ENCODE measurements at regions not wholly inside any gene's neighbourhood (a gene's known extent, or its start where the extent isn't known, plus 50 kb on each side); places are given as distances from the start of the nearest gene placed in this dataset.
A peak's percentile ranks its signal among the peaks of the same experiment; 100 is the strongest.

DNA sequence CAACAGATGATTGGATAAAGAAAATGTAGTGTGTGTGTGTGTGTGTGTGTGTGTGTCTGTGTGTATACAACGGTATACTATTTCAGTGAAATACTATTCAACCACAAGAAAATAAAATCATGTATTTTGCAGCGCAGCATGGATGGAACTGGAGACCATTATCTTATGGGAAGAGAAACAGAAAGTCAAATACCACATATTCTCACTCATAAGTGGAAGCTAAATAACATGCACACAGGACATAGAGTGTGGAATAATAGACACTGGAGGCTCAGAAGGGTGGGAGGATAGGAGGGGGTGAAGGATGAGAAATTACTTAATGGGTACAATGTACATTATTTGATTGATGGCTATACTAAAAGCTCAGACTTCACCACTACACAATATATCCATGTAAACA is 609.1 kb upstream of the SLC39A10 start:
- no peak for DNase-seq (ENCODE audit: low spot score in 2 of 2)
- H3K27ac Mint-ChIP-seq = no peak overlapping the region
- H3K4me3 Mint-ChIP-seq = no peak overlapping the region
- H3K9me3 Mint-ChIP-seq = no peaks in the 10 kb centered on the region
- no peak for ATAC-seq
- H3K36me3 Mint-ChIP-seq = no peaks in the 10 kb centered on the region
- H3K4me1 Mint-ChIP-seq = no peaks in the 10 kb centered on the region

DNA sequence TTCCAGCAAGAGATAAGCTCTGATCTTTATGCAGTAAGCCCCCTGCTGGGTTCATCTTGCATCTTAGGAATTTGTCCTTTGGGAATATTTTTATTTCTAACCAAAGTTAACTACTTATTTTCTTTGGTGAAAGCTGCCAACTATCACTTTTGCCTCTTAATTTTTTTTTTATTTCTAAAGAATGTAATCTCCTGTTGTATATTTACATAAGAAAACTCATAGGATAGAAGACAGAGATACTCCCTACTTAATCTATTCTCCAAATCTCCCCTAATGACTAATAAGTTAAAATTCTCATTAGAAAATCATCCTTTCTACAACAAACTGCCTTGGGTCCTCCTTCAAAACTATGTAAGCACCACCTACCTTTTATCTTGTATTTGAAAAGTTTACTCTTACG is 612.2 kb upstream of the SLC39A10 start:
- no peak for ATAC-seq
- no peak for DNase-seq (ENCODE audit: low spot score in 2 of 2)
- H3K36me3 Mint-ChIP-seq = no peaks in the 10 kb centered on the region
- no peaks in the 10 kb centered on the region for H3K9me3 Mint-ChIP-seq
- no peak overlapping the region for H3K27ac Mint-ChIP-seq
- H3K4me3 Mint-ChIP-seq = no peak overlapping the region
- H3K4me1 Mint-ChIP-seq = no peaks in the 10 kb centered on the region

DNA sequence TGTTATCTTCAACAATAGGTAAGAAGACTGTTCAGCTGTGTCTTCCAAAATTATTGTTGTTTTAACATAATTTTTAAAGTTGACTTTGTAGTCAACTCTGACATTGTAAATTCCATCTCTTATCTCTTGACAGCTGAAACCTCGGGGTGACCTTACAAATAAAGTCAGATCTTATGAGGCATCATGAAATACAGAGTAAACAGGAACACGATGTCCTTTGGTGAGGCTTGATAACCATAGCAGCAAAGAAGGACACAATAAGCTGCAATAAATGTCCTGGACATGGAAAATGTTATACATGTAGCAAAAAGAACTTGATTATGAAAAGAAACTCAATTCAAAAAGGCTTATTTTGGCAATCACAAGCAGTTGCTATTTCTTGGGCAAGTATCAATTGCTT is 618.9 kb upstream of the SLC39A10 start:
- Mint-ChIP-seq H3K36me3 (no peaks in the 10 kb centered on the region), H3K9me3 (no peaks in the 10 kb centered on the region), H3K4me1 (no peaks in the 10 kb centered on the region), H3K4me3 (no peak overlapping the region), H3K27ac (no peak overlapping the region)
- DNase-seq (ENCODE audit: low spot score in 2 of 2) (no peak), ATAC-seq (no peak)

DNA sequence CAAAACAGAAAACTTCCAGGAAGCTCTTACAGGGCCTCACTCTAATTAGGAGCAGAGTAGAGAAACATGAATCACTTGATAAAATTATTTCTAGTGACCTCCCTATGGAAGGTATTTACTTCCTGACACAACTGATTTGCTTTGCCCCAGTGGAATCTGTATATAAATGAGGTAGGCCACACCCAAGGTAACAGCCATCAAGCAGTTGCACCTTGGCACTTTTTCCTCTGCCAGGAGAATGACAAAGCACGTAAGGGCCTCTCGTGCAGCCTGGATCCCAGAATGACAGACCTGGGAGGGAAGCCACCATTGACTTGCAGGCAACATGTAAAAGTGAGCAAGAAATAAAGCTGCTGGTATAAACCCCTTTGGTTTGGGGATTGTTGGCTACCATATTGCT is 620.0 kb upstream of the SLC39A10 start:
- no peaks in the 10 kb centered on the region for H3K36me3 Mint-ChIP-seq
- H3K27ac Mint-ChIP-seq = no peak overlapping the region
- no peaks in the 10 kb centered on the region for H3K4me1 Mint-ChIP-seq
- H3K9me3 Mint-ChIP-seq = no peaks in the 10 kb centered on the region
- ATAC-seq (no peak), DNase-seq (ENCODE audit: low spot score in 2 of 2) (no peak)
- no peak overlapping the region for H3K4me3 Mint-ChIP-seq

DNA sequence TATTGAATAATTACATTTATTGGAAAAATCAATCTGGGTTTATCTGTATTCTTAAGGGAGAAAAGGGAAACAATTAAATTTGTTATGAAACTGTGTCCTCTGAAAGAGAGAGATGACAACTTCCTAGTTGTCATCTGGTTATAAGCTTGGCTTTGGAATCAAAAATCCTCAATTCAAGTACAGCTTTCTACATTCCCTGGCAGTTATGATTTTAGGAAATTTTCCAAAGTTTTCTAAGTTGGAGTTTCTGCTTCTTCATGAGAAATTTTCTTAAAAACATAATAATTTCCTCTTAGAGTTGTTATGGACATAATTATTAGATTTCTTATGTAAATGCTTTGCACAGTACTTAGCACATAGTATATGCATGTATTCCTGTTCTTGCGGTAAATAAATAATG is 625.6 kb upstream of the SLC39A10 start:
- no peaks in the 10 kb centered on the region for H3K4me1 Mint-ChIP-seq
- no peaks in the 10 kb centered on the region for H3K36me3 Mint-ChIP-seq
- H3K27ac Mint-ChIP-seq = no peak overlapping the region
- ATAC-seq (no peak), DNase-seq (ENCODE audit: low spot score in 2 of 2) (no peak)
- H3K4me3 Mint-ChIP-seq = no peak overlapping the region
- H3K9me3 Mint-ChIP-seq = no peaks in the 10 kb centered on the region

DNA sequence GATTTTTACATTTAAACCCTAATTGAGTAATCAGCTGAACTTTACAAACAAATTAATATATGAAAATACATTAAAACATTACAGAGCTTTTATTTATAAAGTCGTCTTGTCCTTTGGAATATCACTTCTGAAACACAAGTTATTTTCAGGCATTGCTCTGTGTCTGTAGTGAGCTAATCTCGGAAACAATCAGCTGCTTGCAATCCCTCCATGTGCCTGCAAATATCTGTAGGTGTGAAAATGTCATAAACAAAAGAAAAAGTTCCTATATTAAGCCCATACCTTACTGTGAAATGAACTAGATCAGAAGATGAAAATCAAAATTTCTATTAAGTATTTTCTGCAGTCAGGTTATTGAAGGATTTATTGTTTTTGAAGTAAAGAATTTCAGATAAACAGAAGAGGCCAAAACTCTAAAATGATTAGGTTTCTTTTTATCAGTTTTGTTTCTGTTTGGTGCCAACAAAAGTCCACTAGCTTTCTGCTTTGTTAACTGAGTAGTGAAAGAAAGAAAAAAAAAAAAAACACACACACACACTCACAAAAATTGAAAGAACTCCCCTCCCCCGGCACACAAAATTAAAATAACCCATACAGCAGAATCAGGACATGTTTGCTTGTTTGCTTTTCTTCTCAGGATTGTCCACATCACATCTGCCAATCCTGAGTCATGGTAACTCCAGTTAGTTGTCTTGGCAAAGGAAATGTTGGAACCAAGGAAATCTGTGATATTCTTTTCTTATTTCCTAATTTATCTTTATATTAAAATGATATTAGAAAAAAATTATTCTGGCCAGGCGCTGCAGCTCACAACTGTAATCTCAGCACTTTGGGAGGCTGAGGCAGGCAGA is 627.0 kb upstream of the SLC39A10 start:
- Mint-ChIP-seq H3K9me3 (no peaks in the 10 kb centered on the region), H3K4me1 (no peaks in the 10 kb centered on the region), H3K27ac (no peak overlapping the region), H3K4me3 (no peak overlapping the region), H3K36me3 (no peaks in the 10 kb centered on the region)
- ATAC-seq (no peak), DNase-seq (ENCODE audit: low spot score in 2 of 2) (no peak)

DNA sequence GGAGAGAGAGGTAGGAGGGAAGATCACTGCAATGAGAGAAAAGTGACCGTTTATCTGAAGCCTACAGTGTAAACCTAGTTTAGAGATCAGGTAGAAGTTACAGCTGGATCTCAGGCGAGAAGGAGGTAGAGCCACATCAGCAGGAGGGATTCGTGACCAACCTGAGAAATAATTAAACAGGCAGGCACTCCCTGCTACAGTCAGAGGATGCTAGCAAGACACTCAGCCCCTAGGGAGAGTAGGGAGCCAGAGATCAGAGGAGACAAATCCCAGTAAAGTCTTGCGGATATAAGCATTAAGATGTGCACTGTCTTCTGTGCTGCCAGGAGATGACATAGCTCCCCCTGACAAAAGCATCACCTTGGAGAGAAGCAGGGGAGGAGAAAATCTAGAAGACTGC is 629.1 kb upstream of the SLC39A10 start:
- ATAC-seq (no peak), DNase-seq (ENCODE audit: low spot score in 2 of 2) (no peak)
- Mint-ChIP-seq H3K27ac (no peak overlapping the region), H3K9me3 (no peaks in the 10 kb centered on the region), H3K4me3 (no peak overlapping the region), H3K4me1 (no peaks in the 10 kb centered on the region), H3K36me3 (no peaks in the 10 kb centered on the region)

DNA sequence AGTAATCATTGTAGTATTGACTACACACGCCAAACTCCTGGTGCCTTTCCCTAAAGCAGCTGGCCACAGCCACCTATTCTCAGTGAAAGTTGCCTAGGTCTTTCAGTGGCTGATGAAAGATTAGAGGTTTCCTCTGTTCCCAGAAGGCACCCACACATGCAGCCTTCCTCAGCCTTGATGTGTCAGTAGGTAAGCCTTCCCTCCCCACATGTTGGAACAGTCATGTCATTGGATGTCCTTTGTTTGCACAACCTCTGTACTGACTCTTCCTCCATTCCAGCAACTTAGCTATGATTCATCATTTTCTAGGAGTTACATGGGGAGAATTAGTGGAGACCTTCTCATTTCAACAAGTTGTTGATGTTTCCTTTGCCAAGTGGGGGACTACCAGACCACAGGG is 630.8 kb upstream of the SLC39A10 start:
- no peak for DNase-seq (ENCODE audit: low spot score in 2 of 2)
- ATAC-seq = peak; percentile 31
- no peaks in the 10 kb centered on the region for H3K9me3 Mint-ChIP-seq
- H3K36me3 Mint-ChIP-seq = no peaks in the 10 kb centered on the region
- H3K27ac Mint-ChIP-seq = no peak overlapping the region
- no peak overlapping the region for H3K4me3 Mint-ChIP-seq
- H3K4me1 Mint-ChIP-seq = no peaks in the 10 kb centered on the region

DNA sequence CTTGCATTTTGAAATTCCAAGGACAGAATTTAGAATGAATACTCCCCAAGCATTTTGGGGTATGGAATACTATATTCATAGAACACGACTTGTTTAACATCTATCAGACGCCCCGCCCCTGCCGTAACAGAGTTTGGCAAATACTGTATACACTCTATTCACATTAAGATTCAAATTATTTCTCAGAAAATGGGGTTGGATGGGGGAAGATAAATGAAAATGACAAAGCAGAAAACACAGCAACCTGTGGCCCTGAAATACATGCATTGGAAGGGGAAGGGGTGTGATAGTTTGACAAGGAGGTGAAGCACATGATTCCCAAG is 634.6 kb upstream of the SLC39A10 start:
- Mint-ChIP-seq H3K36me3 (no peaks in the 10 kb centered on the region), H3K27ac (no peak overlapping the region), H3K4me1 (no peaks in the 10 kb centered on the region), H3K4me3 (no peak overlapping the region), H3K9me3 (no peaks in the 10 kb centered on the region)
- DNase-seq (ENCODE audit: low spot score in 2 of 2) (no peak), ATAC-seq (no peak)

DNA sequence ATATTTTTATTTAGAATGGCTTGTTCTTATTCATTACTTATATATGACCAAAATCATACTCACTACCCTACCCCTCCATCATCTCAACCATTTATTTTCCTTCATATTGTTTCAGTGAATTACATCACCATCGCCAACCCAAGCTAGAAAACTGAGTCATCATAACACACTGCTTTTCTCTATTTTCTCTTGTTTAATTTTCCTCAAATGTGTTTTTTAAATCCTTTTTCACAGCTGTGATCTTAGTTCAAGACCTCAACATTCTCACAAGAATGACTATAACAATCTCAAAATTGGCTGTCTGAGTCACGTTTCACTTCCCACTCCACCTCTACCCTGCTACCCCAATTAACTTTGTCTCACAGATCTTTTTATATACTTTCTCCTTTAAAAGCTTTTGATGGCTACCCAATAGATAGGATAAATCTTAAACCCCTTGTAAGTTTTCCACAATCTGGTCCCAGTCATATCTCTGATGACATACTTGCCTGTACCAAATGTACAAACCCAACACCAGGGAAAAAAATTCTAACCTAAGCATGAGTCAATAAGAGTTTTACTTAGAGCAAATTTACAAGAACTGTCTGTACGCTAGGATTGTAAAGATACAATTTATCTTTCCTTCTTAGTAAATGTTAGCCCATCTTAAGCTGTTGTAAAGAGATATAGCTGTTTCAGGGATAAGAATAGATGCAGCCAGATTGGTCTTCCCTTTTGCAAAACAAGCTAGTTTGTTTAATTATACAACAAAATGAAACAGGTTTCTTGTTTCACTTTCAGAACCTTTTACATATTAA is 635.1 kb upstream of the SLC39A10 start:
- H3K4me1 Mint-ChIP-seq = no peaks in the 10 kb centered on the region
- peak; percentile 63 for ATAC-seq
- H3K27ac Mint-ChIP-seq = no peak overlapping the region
- DNase-seq (ENCODE audit: low spot score in 2 of 2) = no peak
- no peak overlapping the region for H3K4me3 Mint-ChIP-seq
- H3K9me3 Mint-ChIP-seq = no peaks in the 10 kb centered on the region
- no peaks in the 10 kb centered on the region for H3K36me3 Mint-ChIP-seq

DNA sequence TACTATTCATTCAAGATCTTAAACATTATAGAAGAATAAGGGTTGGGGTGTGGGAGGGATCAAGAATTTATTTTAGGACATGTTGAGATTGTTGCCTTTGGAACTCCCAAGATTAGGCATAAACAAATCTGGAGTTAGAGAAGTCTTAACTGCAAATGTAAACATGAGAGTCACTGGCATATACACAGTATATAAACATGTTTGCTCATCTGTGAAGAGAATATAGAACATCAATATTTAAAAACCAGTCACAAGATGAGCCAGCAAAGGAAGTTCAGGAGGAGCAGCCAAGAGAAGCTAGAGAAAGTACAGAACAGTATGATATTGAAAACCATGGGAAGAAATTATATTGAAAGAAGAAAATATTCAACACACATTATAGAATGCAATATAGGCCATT is 638.6 kb upstream of the SLC39A10 start:
- DNase-seq (ENCODE audit: low spot score in 2 of 2) (no peak), ATAC-seq (no peak)
- no peak overlapping the region for H3K4me3 Mint-ChIP-seq
- no peaks in the 10 kb centered on the region for H3K4me1 Mint-ChIP-seq
- no peaks in the 10 kb centered on the region for H3K36me3 Mint-ChIP-seq
- H3K27ac Mint-ChIP-seq = no peak overlapping the region
- H3K9me3 Mint-ChIP-seq = no peaks in the 10 kb centered on the region

DNA sequence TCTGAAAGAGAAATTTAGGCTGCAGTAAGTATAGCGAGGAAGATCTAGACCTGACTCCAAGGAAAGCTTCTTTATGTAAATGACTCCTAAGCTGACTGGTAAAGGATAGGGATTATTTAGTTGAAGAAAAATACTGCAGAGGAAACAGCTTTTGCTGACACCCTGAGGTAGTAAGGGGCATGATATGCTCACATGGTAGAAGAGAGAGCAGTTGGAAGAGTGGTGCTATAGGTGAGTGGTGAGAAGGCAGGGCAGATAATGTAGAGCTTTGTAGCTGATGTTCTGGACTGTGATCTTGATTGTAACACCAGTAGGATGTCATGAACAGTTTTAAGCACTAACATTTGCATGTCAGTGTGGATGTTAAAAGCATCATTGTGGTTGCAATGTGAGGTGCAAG is 639.1 kb upstream of the SLC39A10 start:
- ATAC-seq (peak; percentile 42), DNase-seq (ENCODE audit: low spot score in 2 of 2) (no peak)
- H3K9me3 Mint-ChIP-seq = no peaks in the 10 kb centered on the region
- no peaks in the 10 kb centered on the region for H3K36me3 Mint-ChIP-seq
- H3K27ac Mint-ChIP-seq = no peak overlapping the region
- H3K4me3 Mint-ChIP-seq = no peak overlapping the region
- H3K4me1 Mint-ChIP-seq = no peaks in the 10 kb centered on the region

DNA sequence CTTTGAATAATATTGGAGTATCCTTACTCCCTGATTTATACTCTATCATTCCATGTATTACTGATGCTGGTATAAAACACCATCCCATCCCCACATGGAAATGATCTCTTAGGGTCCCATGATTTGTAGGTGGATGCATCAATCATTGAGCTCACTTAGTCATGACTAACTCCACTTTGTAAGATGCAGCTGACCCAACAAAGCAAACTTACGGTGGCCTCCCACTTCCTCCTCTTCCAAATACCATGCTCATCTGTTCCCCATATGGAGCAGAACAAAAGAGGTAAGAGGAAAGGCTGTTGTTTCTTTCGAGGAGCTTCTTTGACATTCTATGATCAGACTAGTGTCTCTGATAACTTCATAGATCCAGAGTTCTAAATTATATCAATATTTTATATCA is 640.2 kb upstream of the SLC39A10 start:
- H3K36me3 Mint-ChIP-seq = no peaks in the 10 kb centered on the region
- no peak for DNase-seq (ENCODE audit: low spot score in 2 of 2)
- H3K9me3 Mint-ChIP-seq = no peaks in the 10 kb centered on the region
- H3K4me3 Mint-ChIP-seq = no peak overlapping the region
- H3K27ac Mint-ChIP-seq = no peak overlapping the region
- no peaks in the 10 kb centered on the region for H3K4me1 Mint-ChIP-seq
- no peak for ATAC-seq

DNA sequence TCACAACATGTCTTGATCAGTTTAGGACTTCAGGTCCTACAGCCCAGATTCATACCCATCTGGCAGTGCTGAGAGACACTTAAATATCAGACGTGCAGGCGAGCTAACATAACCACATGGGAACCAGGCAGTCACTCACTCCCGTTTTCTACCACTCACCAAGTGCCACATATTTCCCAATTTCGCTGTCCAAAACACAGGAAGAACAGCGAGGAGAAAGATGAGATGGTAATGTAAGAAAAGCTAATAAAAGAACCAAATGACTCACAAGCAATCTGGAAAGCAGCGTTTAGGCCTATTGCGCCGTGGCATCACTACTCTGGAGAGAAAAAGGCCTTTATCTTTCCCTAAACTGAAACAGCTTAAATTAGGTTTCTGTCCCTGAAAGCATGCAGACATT is 647.8 kb upstream of the SLC39A10 start:
- ATAC-seq (no peak), DNase-seq (ENCODE audit: low spot score in 2 of 2) (no peak)
- H3K36me3 Mint-ChIP-seq = no peaks in the 10 kb centered on the region
- no peak overlapping the region for H3K4me3 Mint-ChIP-seq
- H3K9me3 Mint-ChIP-seq = no peaks in the 10 kb centered on the region
- no peaks in the 10 kb centered on the region for H3K4me1 Mint-ChIP-seq
- no peak overlapping the region for H3K27ac Mint-ChIP-seq

DNA sequence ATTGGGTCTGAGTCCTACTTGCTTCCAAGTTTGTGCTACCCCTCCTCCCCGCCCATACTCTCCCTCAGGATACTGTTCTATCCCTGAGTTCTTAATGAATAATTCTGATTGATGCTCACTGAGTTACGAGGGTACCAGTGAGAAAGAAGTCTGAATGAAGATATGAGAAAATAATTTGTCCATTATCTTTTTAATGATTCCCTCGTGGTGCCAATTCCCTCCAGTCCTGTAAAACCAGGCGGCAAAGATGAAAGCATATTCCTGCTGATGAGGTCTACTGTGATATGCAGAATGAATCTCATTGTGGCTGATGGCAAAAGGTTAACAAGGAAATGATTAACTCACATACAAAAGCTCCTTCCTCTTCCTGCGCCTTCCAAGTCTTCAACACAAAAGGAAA is 650.2 kb upstream of the SLC39A10 start:
- H3K4me3 Mint-ChIP-seq = no peak overlapping the region
- no peaks in the 10 kb centered on the region for H3K36me3 Mint-ChIP-seq
- H3K9me3 Mint-ChIP-seq = no peaks in the 10 kb centered on the region
- H3K4me1 Mint-ChIP-seq = no peaks in the 10 kb centered on the region
- no peak overlapping the region for H3K27ac Mint-ChIP-seq
- DNase-seq (ENCODE audit: low spot score in 2 of 2) (no peak), ATAC-seq (no peak)

DNA sequence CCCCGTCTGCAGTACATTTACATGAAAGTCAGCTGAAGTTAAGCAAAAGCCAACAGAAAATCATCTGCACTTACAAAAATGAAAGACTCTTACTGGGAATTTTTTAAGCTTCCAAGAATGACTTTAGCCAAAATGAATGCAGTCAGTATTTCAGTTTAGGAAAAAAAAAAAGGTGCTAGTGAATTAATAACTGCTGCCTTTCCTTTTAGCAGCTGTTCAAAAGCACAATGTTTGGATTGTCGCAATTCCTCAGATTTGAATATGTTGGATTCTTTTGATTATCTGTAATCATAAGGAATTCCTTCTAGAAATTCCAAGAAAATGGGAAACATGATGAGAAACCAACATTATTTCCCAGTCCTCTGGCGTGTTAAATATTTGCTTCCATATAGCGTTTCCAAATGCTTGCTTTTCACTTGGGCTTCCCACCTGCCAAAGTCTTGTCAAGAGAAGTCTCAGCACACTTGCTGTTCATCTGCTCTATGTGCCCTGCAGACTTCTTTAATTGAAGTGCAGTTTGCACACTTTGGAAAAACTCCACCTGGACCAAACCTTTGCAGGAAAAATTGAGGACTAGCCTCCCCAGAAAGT is 653.0 kb upstream of the SLC39A10 start:
- Mint-ChIP-seq H3K9me3 (no peaks in the 10 kb centered on the region), H3K4me1 (no peaks in the 10 kb centered on the region), H3K27ac (no peak overlapping the region), H3K36me3 (no peaks in the 10 kb centered on the region), H3K4me3 (no peak overlapping the region)
- DNase-seq (ENCODE audit: low spot score in 2 of 2) = no peak
- no peak for ATAC-seq
